Chondrocyte (in vitro differentiated cells): ENCODE measurements at regions not wholly inside any gene's neighbourhood (a gene's known extent, or its start where the extent isn't known, plus 50 kb on each side); places are given as distances from the start of the nearest gene placed in this dataset.

Experiments used
- DNase-seq: peaks from one replicate; pipeline ENCODE4 v3.0.0; 2021; ENCODE audit warnings: mixed read lengths, low spot score
- H3K27ac Mint-ChIP-seq: one replicate; pipeline ENCODE4 v1.8.0; 2021; ENCODE audit warnings: mild to moderate bottlenecking, moderate library complexity, mixed read lengths; ENCODE audit not compliant: unreplicated experiment
- H3K27me3 Mint-ChIP-seq: 2 replicates; pipeline ENCODE4 v1.8.0; 2021; ENCODE audit warnings: low read depth, mixed read lengths
- H3K36me3 Mint-ChIP-seq: 2 replicates; pipeline ENCODE4 v1.8.0; 2021; ENCODE audit warnings: low read depth, mixed read lengths
- H3K4me1 Mint-ChIP-seq: 2 replicates; pipeline ENCODE4 v1.8.0; 2021; ENCODE audit warnings: low read depth, mild to moderate bottlenecking, mixed read lengths
- H3K4me3 Mint-ChIP-seq: one replicate; pipeline ENCODE4 v1.8.0; 2021; ENCODE audit warnings: mild to moderate bottlenecking, moderate library complexity, mixed read lengths; ENCODE audit not compliant: unreplicated experiment
- H3K9me3 Mint-ChIP-seq: 2 replicates; pipeline ENCODE4 v1.8.0; 2021; ENCODE audit warnings: low read depth, mixed read lengths
- CTCF ChIP-seq: fragments of 200-600 bp; sonication (generic); IDR thresholded peaks from 2 replicates; pipeline ENCODE4 v1.5.0; 2021; ENCODE audit warnings: antibody characterized with exemption, mild to moderate bottlenecking, moderate library complexity

GRCh38 chr9:31023847-31024246 lies 1360.6 kb upstream of the ACO1 start:
- Mint-ChIP-seq H3K4me1 (no peaks in the 10 kb centered on the region), H3K9me3 (no peaks in the 10 kb centered on the region), H3K4me3 (no peak overlapping the region), H3K27me3 (peaks cover 4% of the 10 kb centered on the region), H3K36me3 (no peaks in the 10 kb centered on the region), H3K27ac (no peak overlapping the region)
- no peak for DNase-seq
- TF ChIP-seq CTCF = no peak

GRCh38 chr9:31027678-31028077 lies 1356.8 kb upstream of the ACO1 start:
- Mint-ChIP-seq H3K27ac (no peak overlapping the region), H3K4me1 (peaks cover 9% of the 10 kb centered on the region), H3K4me3 (no peak overlapping the region), H3K27me3 (no peaks in the 10 kb centered on the region), H3K36me3 (no peaks in the 10 kb centered on the region), H3K9me3 (no peaks in the 10 kb centered on the region)
- no peak for DNase-seq
- TF ChIP-seq CTCF = no peak

- no peak for TF ChIP-seq CTCF
- no peak overlapping the region for H3K4me3 Mint-ChIP-seq
- H3K27ac Mint-ChIP-seq = no peak overlapping the region
- no peaks in the 10 kb centered on the region for H3K9me3 Mint-ChIP-seq
- no peaks in the 10 kb centered on the region for H3K36me3 Mint-ChIP-seq
- no peaks in the 10 kb centered on the region for H3K27me3 Mint-ChIP-seq
- DNase-seq = no peak
- H3K4me1 Mint-ChIP-seq = peaks cover 9% of the 10 kb centered on the region
These were observed 1356.3 kb upstream of the ACO1 start for GRCh38 chr9:31028137-31028536.

GRCh38 chr9:31030741-31031202 lies 1353.7 kb upstream of the ACO1 start:
- peak overlapping the region; percentile 41 for H3K4me3 Mint-ChIP-seq

GRCh38 chr9:31032206-31032605 lies 1352.2 kb upstream of the ACO1 start:
- no peaks in the 10 kb centered on the region for H3K9me3 Mint-ChIP-seq
- no peaks in the 10 kb centered on the region for H3K27me3 Mint-ChIP-seq
- no peaks in the 10 kb centered on the region for H3K36me3 Mint-ChIP-seq
- no peak for DNase-seq
- no peak overlapping the region for H3K27ac Mint-ChIP-seq
- H3K4me3 Mint-ChIP-seq = no peak overlapping the region
- peaks cover 9% of the 10 kb centered on the region for H3K4me1 Mint-ChIP-seq
- TF ChIP-seq CTCF = no peak

More at GRCh38 chr9:31030741-31031202, 1353.7 kb upstream of the ACO1 start:
- peaks cover 9% of the 10 kb centered on the region for H3K4me1 Mint-ChIP-seq
- H3K36me3 Mint-ChIP-seq = no peaks in the 10 kb centered on the region
- no peak for DNase-seq
- H3K27ac Mint-ChIP-seq = no peak overlapping the region
- H3K9me3 Mint-ChIP-seq = no peaks in the 10 kb centered on the region
- TF ChIP-seq CTCF = no peak
- H3K27me3 Mint-ChIP-seq = no peaks in the 10 kb centered on the region
